ENCODE measurements at regions not wholly inside any gene's neighbourhood (a gene's known extent, or its start where the extent isn't known, plus 50 kb on each side); places are given as distances from the start of the nearest gene placed in this dataset.

DNA sequence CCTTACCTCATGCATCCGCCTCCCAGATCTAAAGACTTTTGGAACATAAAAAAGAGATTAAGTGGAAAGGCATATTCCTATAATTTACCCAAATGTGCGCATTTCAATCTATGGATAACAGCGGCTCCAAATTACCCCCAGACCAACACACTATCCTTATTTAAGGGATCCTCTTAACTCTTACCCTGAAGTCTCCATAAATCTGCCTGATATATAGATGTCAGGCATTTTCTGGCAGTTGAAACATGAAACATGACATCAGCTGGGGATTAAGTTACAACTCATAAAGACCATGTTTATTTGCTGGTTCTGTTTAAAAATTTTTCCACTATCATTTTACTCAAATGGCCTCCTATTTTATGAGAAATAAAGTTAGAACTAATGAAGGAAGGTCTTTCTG lies 478.5 kb upstream of the SALL1 start:
- no peak for TF ChIP-seq ZBTB1 (CRISPR knock-in tag; IDR thresholded peaks at IDR 0.05; ENCODE audit: borderline replicate concordance)
- no peak for TF ChIP-seq FOXK1 (CRISPR knock-in tag; IDR thresholded peaks at IDR 0.05; ENCODE audit: borderline replicate concordance, low read depth)
- TF ChIP-seq ZSCAN12 (CRISPR knock-in tag; IDR thresholded peaks at IDR 0.05): no peak
- no peak for TF ChIP-seq MLX (CRISPR knock-in tag; IDR thresholded peaks at IDR 0.05)
- TF ChIP-seq FOXM1 (CRISPR knock-in tag; IDR thresholded peaks at IDR 0.05): no peak
- TF ChIP-seq PBX2 (CRISPR knock-in tag; IDR thresholded peaks at IDR 0.05): no peak
- TF ChIP-seq CTCF (CRISPR knock-in tag; IDR thresholded peaks at IDR 0.05): no peak
- no peak for TF ChIP-seq ZFX (CRISPR knock-in tag; IDR thresholded peaks at IDR 0.05; ENCODE audit: low read depth)
